ENCODE measurements at regions not wholly inside any gene's neighbourhood (a gene's known extent, or its start where the extent isn't known, plus 50 kb on each side); places are given as distances from the start of the nearest gene placed in this dataset.

- TF ChIP-seq CTCF (conservative IDR thresholded peaks at IDR 0.05; ENCODE audit: low read depth, low read length): no peak
- no peaks in the 10 kb centered on the region for H4K20me1 ChIP-seq (ENCODE audit: insufficient read depth)
- H3K36me3 ChIP-seq (ENCODE audit: insufficient read depth): no peaks in the 10 kb centered on the region
- H3K27me3 ChIP-seq (ENCODE audit: insufficient read depth, low read depth): no peaks in the 10 kb centered on the region
- H3K4me1 ChIP-seq (ENCODE audit: low read depth, poor library complexity, severe bottlenecking): no peaks in the 10 kb centered on the region
- H3K4me2 ChIP-seq: no peak overlapping the region
- H3K9ac ChIP-seq: no peak overlapping the region
- H3K4me3 ChIP-seq (IDR thresholded peaks at IDR 0.05; ENCODE audit: insufficient read depth, low read depth, low read length): no peak overlapping the region
- H2AFZ ChIP-seq (ENCODE audit: low read depth): no peak overlapping the region
- no peak overlapping the region for H3K27ac ChIP-seq
- no peaks in the 10 kb centered on the region for H3K79me2 ChIP-seq (ENCODE audit: insufficient read depth, low read depth)
These were observed 67.6 kb upstream of the HGFAC start for GRCh38 chr4:3374011-3374645.

DNA sequence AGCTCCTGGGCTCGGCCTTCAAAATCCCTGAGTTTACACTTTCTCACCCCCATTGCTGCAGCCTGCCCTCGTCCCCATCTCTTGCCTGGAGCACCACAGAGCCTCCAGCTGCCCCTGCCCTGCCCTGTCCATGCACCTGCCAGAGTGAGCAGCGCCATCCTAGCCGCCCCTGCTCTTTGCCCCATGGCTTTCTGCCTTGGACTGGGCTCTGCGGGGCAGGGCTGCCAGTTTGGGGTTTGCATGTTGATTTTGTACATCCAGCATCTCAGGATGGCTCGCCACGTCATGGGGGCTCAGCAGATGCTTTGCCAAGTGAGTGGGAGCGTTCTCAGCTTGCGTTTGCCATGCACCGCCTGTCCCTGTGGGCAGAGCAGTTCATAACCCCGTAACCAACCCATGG is 67.1 kb upstream of the HGFAC start:
- no peaks in the 10 kb centered on the region for H3K79me2 ChIP-seq (ENCODE audit: insufficient read depth, low read depth)
- H3K9ac ChIP-seq: no peak overlapping the region
- no peak overlapping the region for H3K4me3 ChIP-seq (IDR thresholded peaks at IDR 0.05; ENCODE audit: insufficient read depth, low read depth, low read length)
- H2AFZ ChIP-seq (ENCODE audit: low read depth): no peak overlapping the region
- H3K27ac ChIP-seq: no peak overlapping the region
- H4K20me1 ChIP-seq (ENCODE audit: insufficient read depth): no peaks in the 10 kb centered on the region
- H3K4me2 ChIP-seq: no peak overlapping the region
- H3K4me1 ChIP-seq (ENCODE audit: low read depth, poor library complexity, severe bottlenecking): no peaks in the 10 kb centered on the region
- no peaks in the 10 kb centered on the region for H3K27me3 ChIP-seq (ENCODE audit: insufficient read depth, low read depth)
- TF ChIP-seq CTCF (conservative IDR thresholded peaks at IDR 0.05; ENCODE audit: low read depth, low read length): no peak
- H3K36me3 ChIP-seq (ENCODE audit: insufficient read depth): no peaks in the 10 kb centered on the region

DNA sequence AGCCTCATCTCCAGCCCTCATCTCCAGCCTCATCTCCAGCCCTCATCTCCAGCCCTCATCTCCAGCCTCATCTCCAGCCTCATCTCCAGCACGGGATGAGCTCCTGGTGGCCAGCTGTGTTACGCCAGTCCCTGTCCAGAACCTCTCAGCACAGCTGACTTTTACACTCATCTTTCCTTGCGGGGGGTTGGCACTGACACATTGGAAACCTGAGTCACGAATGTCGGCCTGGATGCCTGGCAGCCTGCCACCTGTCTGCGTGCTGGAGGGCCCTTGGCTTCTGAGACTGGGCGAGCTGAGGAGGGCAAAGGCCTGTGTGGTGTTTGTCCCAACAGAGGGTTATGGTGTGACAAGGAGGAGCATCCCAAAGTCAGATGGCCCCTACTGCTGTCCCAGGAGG is 66.1 kb upstream of the HGFAC start:
- H3K4me1 ChIP-seq (ENCODE audit: low read depth, poor library complexity, severe bottlenecking): no peaks in the 10 kb centered on the region
- no peak overlapping the region for H3K9ac ChIP-seq
- no peak for TF ChIP-seq CTCF (conservative IDR thresholded peaks at IDR 0.05; ENCODE audit: low read depth, low read length)
- no peaks in the 10 kb centered on the region for H3K79me2 ChIP-seq (ENCODE audit: insufficient read depth, low read depth)
- H3K4me3 ChIP-seq (IDR thresholded peaks at IDR 0.05; ENCODE audit: insufficient read depth, low read depth, low read length): no peak overlapping the region
- no peaks in the 10 kb centered on the region for H4K20me1 ChIP-seq (ENCODE audit: insufficient read depth)
- H3K36me3 ChIP-seq (ENCODE audit: insufficient read depth): no peaks in the 10 kb centered on the region
- no peak overlapping the region for H2AFZ ChIP-seq (ENCODE audit: low read depth)
- no peak overlapping the region for H3K27ac ChIP-seq
- no peak overlapping the region for H3K4me2 ChIP-seq
- no peaks in the 10 kb centered on the region for H3K27me3 ChIP-seq (ENCODE audit: insufficient read depth, low read depth)

GRCh38 chr4:3376266-3376665 is 65.5 kb upstream of the HGFAC start:
- no peak overlapping the region for H2AFZ ChIP-seq (ENCODE audit: low read depth)
- no peak for TF ChIP-seq CTCF (conservative IDR thresholded peaks at IDR 0.05; ENCODE audit: low read depth, low read length)
- no peaks in the 10 kb centered on the region for H4K20me1 ChIP-seq (ENCODE audit: insufficient read depth)
- H3K9ac ChIP-seq: no peak overlapping the region
- H3K4me1 ChIP-seq (ENCODE audit: low read depth, poor library complexity, severe bottlenecking): no peaks in the 10 kb centered on the region
- no peaks in the 10 kb centered on the region for H3K27me3 ChIP-seq (ENCODE audit: insufficient read depth, low read depth)
- no peaks in the 10 kb centered on the region for H3K79me2 ChIP-seq (ENCODE audit: insufficient read depth, low read depth)
- no peaks in the 10 kb centered on the region for H3K36me3 ChIP-seq (ENCODE audit: insufficient read depth)
- H3K4me3 ChIP-seq (IDR thresholded peaks at IDR 0.05; ENCODE audit: insufficient read depth, low read depth, low read length): no peak overlapping the region
- H3K27ac ChIP-seq: no peak overlapping the region
- no peak overlapping the region for H3K4me2 ChIP-seq
